Mesodermal cell (in vitro differentiated cells): ENCODE measurements at regions not wholly inside any gene's neighbourhood (a gene's known extent, or its start where the extent isn't known, plus 50 kb on each side); places are given as distances from the start of the nearest gene placed in this dataset.

Experiments
- H3K27ac ChIP-seq: 2 replicates; pipeline ENCODE4 v1.7.0; 2013; ENCODE audit warnings: mild to moderate bottlenecking, low read depth, low read length, moderate library complexity; ENCODE audit not compliant: severe bottlenecking
- H3K36me3 ChIP-seq: 2 replicates; pipeline ENCODE4 v1.7.1; 2013; ENCODE audit warnings: mild to moderate bottlenecking, low read length, moderate library complexity; ENCODE audit not compliant: control insufficient read depth, insufficient read depth
- H3K4me1 ChIP-seq: one replicate; pipeline ENCODE4 v1.7.1; 2013; ENCODE audit warnings: mild to moderate bottlenecking, low read length; ENCODE audit not compliant: insufficient read depth, control insufficient read depth, poor library complexity, severe bottlenecking
- H3K4me3 ChIP-seq: 2 replicates; pipeline ENCODE4 v1.7.0; 2013; ENCODE audit warnings: low read length, control low read depth, mild to moderate bottlenecking; ENCODE audit not compliant: insufficient read depth, poor library complexity, severe bottlenecking; ENCODE audit errors: extremely low read depth
- H3K9me3 ChIP-seq: 2 replicates; pipeline ENCODE4 v1.7.1; 2013; ENCODE audit warnings: mild to moderate bottlenecking, low read length, moderate library complexity; ENCODE audit not compliant: control insufficient read depth
- WGBS, 2 experiments: methylation state at CpG; one replicate each; pipeline ENCODE4 v1.1.5; 2013; ENCODE audit warnings: missing lambda C conversion rate in 2 of 2; ENCODE audit not compliant: insufficient coverage in 2 of 2; 5-methylcytosine and 5-hydroxymethylcytosine counted together

- no peak overlapping the region for H3K27ac ChIP-seq
- no peaks in the 10 kb centered on the region for H3K9me3 ChIP-seq
- 77 to 87% methylated on average over 9 to 10 of the region's 11 CpGs for WGBS, 2 experiments
- H3K4me3 ChIP-seq, result no peak overlapping the region
- peaks cover 7% of the 10 kb centered on the region for H3K4me1 ChIP-seq
- H3K36me3 ChIP-seq, result no peaks in the 10 kb centered on the region
Observed at GRCh38 chr2:20130821-20131645, 79.6 kb upstream of the LAPTM4A start.

- H3K4me3 ChIP-seq, result no peak overlapping the region
- 88 to 95% methylated on average over 1 to 2 of the region's 3 CpGs for WGBS, 2 experiments
- H3K27ac ChIP-seq, result no peak overlapping the region
- no peaks in the 10 kb centered on the region for H3K9me3 ChIP-seq
- no peaks in the 10 kb centered on the region for H3K36me3 ChIP-seq
- H3K4me1 ChIP-seq, result peaks cover 7% of the 10 kb centered on the region
Observed at GRCh38 chr2:20130160-20130560, 78.7 kb upstream of the LAPTM4A start.

- H3K4me1 ChIP-seq, result peaks cover 7% of the 10 kb centered on the region
- WGBS, 2 experiments, result 93% methylated on average over 4 to 10 of the region's 12 CpGs
- H3K36me3 ChIP-seq, result no peaks in the 10 kb centered on the region
- H3K27ac ChIP-seq, result no peak overlapping the region
- H3K9me3 ChIP-seq, result no peaks in the 10 kb centered on the region
- H3K4me3 ChIP-seq, result no peak overlapping the region
Observed at GRCh38 chr2:20129331-20130159, 78.1 kb upstream of the LAPTM4A start.

GRCh38 chr2:20128506-20129330, 77.3 kb upstream of the LAPTM4A start:
- H3K9me3 ChIP-seq, result no peaks in the 10 kb centered on the region

GRCh38 chr2:20126469-20126868, 75.0 kb upstream of the LAPTM4A start:
- no peaks in the 10 kb centered on the region for H3K36me3 ChIP-seq
- H3K9me3 ChIP-seq, result no peaks in the 10 kb centered on the region
- peaks cover 7% of the 10 kb centered on the region for H3K4me1 ChIP-seq
- no peak overlapping the region for H3K4me3 ChIP-seq
- no peak overlapping the region for H3K27ac ChIP-seq
- WGBS, 2 experiments, result 100% methylated on average over 2 of the region's 3 CpGs

More at GRCh38 chr2:20128506-20129330, 77.3 kb upstream of the LAPTM4A start:
- Histone ChIP-seq H3K4me3 (no peak overlapping the region), H3K4me1 (peaks cover 7% of the 10 kb centered on the region), H3K27ac (no peak overlapping the region), H3K36me3 (no peaks in the 10 kb centered on the region)
- WGBS, 2 experiments, result 91% methylated on average over 5 of the region's 5 CpGs

- 78 to 82% methylated on average over 3 of the region's 3 CpGs for WGBS, 2 experiments
- no peaks in the 10 kb centered on the region for H3K36me3 ChIP-seq
- no peaks in the 10 kb centered on the region for H3K9me3 ChIP-seq
- peaks cover 3% of the 10 kb centered on the region for H3K4me1 ChIP-seq
- H3K27ac ChIP-seq, result no peak overlapping the region
- H3K4me3 ChIP-seq, result no peak overlapping the region
Observed at GRCh38 chr2:20126040-20126439, 74.6 kb upstream of the LAPTM4A start.

- WGBS, 2 experiments, result 95 to 100% methylated on average over 1 to 3 of the region's 3 CpGs
- Histone ChIP-seq H3K27ac (no peak overlapping the region), H3K36me3 (no peaks in the 10 kb centered on the region), H3K4me3 (no peak overlapping the region), H3K4me1 (no peaks in the 10 kb centered on the region), H3K9me3 (no peaks in the 10 kb centered on the region)
Observed at GRCh38 chr2:20125616-20126015, 74.2 kb upstream of the LAPTM4A start.

- H3K4me3 ChIP-seq, result no peak overlapping the region
- 94 to 100% methylated on average over 4 of the region's 6 CpGs for WGBS, 2 experiments
- no peaks in the 10 kb centered on the region for H3K9me3 ChIP-seq
Observed at GRCh38 chr2:20125164-20125563, 73.7 kb upstream of the LAPTM4A start.

GRCh38 chr2:20123871-20124594, 72.6 kb upstream of the LAPTM4A start:
- 100% methylated on average over 1 to 2 of the region's 4 CpGs for WGBS, 2 experiments
- Histone ChIP-seq H3K9me3 (no peaks in the 10 kb centered on the region), H3K4me3 (no peak overlapping the region), H3K27ac (no peak overlapping the region), H3K4me1 (no peaks in the 10 kb centered on the region), H3K36me3 (no peaks in the 10 kb centered on the region)

More at GRCh38 chr2:20125164-20125563, 73.7 kb upstream of the LAPTM4A start:
- Histone ChIP-seq H3K27ac (no peak overlapping the region), H3K4me1 (no peaks in the 10 kb centered on the region), H3K36me3 (no peaks in the 10 kb centered on the region)

- WGBS, 2 experiments, result 86 to 89% methylated on average over 5 of the region's 5 CpGs
- Histone ChIP-seq H3K9me3 (no peaks in the 10 kb centered on the region), H3K27ac (no peak overlapping the region), H3K4me3 (no peak overlapping the region), H3K4me1 (no peaks in the 10 kb centered on the region), H3K36me3 (no peaks in the 10 kb centered on the region)
Observed at GRCh38 chr2:20122864-20123263, 71.4 kb upstream of the LAPTM4A start.
